G401.6 (cell line): ENCODE measurements at regions not wholly inside any gene's neighbourhood (a gene's known extent, or its start where the extent isn't known, plus 50 kb on each side); places are given as distances from the start of the nearest gene placed in this dataset.
"Not testable (repeated sequence)": the region's sequence is repeated elsewhere in the genome, so short reads cannot be mapped to it uniquely, and the experiment has no call there.

Experiments
- FAIRE-seq: peaks from 2 replicates; lab custom pipeline; 2012; peaks lifted over from hg19 to GRCh38; lab: Jason Lieb, UNC

GRCh38 chr12:76292891-76293290, 55.3 kb downstream of the BBS10 start:
- not testable (repeated sequence) for FAIRE-seq

GRCh38 chr12:76292305-76292704, 55.9 kb downstream of the BBS10 start:
- FAIRE-seq, result not testable (repeated sequence)

GRCh38 chr12:76290963-76291859, 57.0 kb downstream of the BBS10 start:
- no peak for FAIRE-seq

GRCh38 chr12:76288218-76288617, 60.0 kb downstream of the BBS10 start:
- no peak for FAIRE-seq

GRCh38 chr12:76284816-76285750, 63.1 kb downstream of the BBS10 start:
- FAIRE-seq, result no peak

DNA sequence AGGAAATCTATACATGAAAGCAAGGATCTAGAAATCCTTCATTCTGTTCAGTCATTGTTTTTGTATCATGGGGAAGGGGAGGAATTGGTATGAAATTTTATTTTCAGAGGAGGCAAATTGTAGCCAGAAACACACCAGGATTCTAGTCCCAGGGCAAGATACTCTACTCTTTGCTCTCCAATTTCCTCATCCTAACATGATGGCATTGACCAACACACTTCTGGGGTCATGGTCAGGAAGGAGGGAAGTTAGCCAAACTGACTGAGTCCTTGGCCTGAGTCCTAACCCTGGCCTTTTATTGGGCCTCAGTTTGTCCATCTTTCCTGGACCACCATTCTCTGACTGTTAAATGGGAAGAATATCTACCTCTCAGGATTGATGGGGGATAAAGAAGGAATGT, 65.5 kb downstream of the BBS10 start:
- no peak for FAIRE-seq

GRCh38 chr12:76277480-76277879, 70.7 kb downstream of the BBS10 start:
- FAIRE-seq, result no peak

- no peak for FAIRE-seq
Measured at GRCh38 chr12:76276499-76277151, 71.6 kb downstream of the BBS10 start.

- FAIRE-seq, result no peak
Measured at GRCh38 chr12:76275511-76276093, 72.6 kb downstream of the BBS10 start.

- no peak for FAIRE-seq
Measured at GRCh38 chr12:76274420-76275083, 73.7 kb downstream of the BBS10 start.

- no peak for FAIRE-seq
Measured at GRCh38 chr12:76272287-76272686, 75.9 kb downstream of the BBS10 start.

- no peak for FAIRE-seq
Measured at GRCh38 chr12:76270657-76271358, 77.4 kb downstream of the BBS10 start.

- no peak for FAIRE-seq
Measured at GRCh38 chr12:76268267-76268666, 79.9 kb downstream of the BBS10 start.

GRCh38 chr12:76266797-76267196, 81.4 kb downstream of the BBS10 start:
- no peak for FAIRE-seq

GRCh38 chr12:76265424-76266180, 82.6 kb downstream of the BBS10 start:
- peak; percentile 99 for FAIRE-seq

DNA sequence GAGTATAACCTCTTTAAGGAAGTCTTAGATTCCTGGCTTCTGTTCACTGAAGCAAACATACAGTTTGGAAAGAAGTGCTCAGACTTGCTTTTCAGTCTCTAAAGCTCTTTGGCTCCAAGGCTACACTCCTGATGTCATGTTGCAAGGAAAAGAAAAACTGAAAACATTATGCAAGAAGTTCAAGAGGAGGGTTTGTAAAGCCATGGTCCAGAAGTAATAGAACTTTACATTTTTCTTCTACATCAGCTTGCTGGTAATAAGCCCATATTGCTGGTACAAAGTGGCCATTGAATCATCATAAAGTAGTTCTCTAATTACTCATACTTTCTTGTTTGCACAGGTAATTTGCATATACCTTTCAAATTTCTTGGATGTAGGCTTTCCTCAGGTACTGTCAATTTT, 83.6 kb downstream of the BBS10 start:
- no peak for FAIRE-seq

DNA sequence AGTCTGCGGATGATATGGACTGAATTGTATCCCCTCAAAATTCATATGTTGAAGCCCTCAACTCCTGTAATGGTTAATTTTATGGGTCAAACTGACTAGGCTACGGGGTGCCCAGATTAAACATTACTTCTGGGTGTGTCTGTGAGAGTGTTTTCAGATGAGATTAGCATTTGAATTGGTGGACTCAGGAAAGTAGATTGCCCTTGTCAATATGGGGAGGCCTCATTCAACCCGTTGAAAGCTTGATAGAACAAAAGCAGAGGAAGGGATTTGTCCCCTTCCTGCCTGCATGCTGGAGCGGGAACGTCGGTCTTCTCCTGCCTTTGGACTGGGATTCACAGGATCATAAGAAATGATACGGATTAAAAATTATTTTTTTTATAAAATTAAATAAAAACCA, 84.5 kb downstream of the BBS10 start:
- no peak for FAIRE-seq

GRCh38 chr12:76260390-76260748, 87.8 kb downstream of the BBS10 start:
- no peak for FAIRE-seq

- no peak for FAIRE-seq
Measured at GRCh38 chr12:76259660-76260389, 88.4 kb downstream of the BBS10 start.

GRCh38 chr12:76259106-76259505, 89.1 kb downstream of the BBS10 start:
- FAIRE-seq, result no peak
